ENCODE measurements at regions not wholly inside any gene's neighbourhood (a gene's known extent, or its start where the extent isn't known, plus 50 kb on each side); places are given as distances from the start of the nearest gene placed in this dataset.

DNA sequence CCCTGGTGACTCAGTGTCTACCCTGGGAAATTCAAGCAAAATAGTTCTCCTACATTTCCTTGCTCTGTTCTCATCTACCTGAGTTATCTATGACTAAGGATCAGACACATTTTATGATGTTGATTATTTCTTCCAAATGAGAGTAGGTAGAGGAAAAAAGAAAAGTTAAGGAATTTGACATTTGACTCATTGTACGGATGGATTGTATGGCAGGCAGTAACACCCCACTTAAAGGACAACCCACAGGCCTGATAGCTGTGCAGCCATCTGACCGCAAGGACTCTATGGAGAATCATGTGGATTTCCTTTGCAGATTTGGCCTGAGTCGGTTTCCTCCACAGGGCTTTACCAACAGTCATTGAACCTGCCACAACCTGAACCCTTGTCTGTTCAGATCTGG, 540.3 kb downstream of the BCL11B start:
- no peak for DNase-seq (ENCODE audit: low spot score)
- no peak for TF ChIP-seq CTCF (IDR thresholded peaks at IDR 0.05)
- no peak for ATAC-seq (ENCODE audit: low FRiP score)

- no peak for ATAC-seq (ENCODE audit: low FRiP score)
Observed at GRCh38 chr14:98733536-98733935, 538.5 kb downstream of the BCL11B start.

GRCh38 chr14:98736701-98737338, 535.2 kb downstream of the BCL11B start:
- no peak for TF ChIP-seq CTCF (IDR thresholded peaks at IDR 0.05)
- no peak for DNase-seq (ENCODE audit: low spot score)
- ATAC-seq (ENCODE audit: low FRiP score) = no peak

More at GRCh38 chr14:98733536-98733935, 538.5 kb downstream of the BCL11B start:
- no peak for TF ChIP-seq CTCF (IDR thresholded peaks at IDR 0.05)
- no peak for DNase-seq (ENCODE audit: low spot score)

GRCh38 chr14:98741523-98741922, 530.5 kb downstream of the BCL11B start:
- no peak for ATAC-seq (ENCODE audit: low FRiP score)
- no peak for DNase-seq (ENCODE audit: low spot score)

GRCh38 chr14:98742001-98742400, 530.0 kb downstream of the BCL11B start:
- no peak for DNase-seq (ENCODE audit: low spot score)

More at GRCh38 chr14:98741523-98741922, 530.5 kb downstream of the BCL11B start:
- no peak for TF ChIP-seq CTCF (IDR thresholded peaks at IDR 0.05)

DNA sequence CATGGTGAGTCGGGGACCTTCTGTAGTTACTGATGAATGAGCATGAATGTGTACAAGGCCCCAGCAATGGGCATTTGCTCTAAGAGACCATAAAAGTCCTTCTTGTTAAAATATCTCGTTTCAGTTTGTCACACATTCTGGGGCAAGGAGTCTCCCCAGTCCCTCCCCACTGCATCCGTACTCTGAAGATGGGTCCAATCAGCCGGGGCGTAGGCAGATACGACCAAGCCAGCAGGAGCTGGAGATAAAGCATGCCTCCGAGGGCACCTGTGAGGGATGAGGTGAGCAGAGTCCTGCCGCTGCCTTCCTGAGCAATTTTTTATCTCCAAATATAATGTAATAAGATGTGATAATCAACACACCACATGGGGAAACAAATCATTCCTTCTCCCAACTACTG, 528.5 kb downstream of the BCL11B start:
- TF ChIP-seq CTCF (IDR thresholded peaks at IDR 0.05) = no peak

More at GRCh38 chr14:98742001-98742400, 530.0 kb downstream of the BCL11B start:
- TF ChIP-seq CTCF (IDR thresholded peaks at IDR 0.05) = no peak
- ATAC-seq (ENCODE audit: low FRiP score) = no peak

GRCh38 chr14:98748966-98749365, 523.0 kb downstream of the BCL11B start:
- DNase-seq (ENCODE audit: low spot score) (no peak), ATAC-seq (ENCODE audit: low FRiP score) (no peak)
- no peak for TF ChIP-seq CTCF (IDR thresholded peaks at IDR 0.05)

More for the DNA sequence above, 528.5 kb downstream of the BCL11B start:
- ATAC-seq (ENCODE audit: low FRiP score) = no peak
- DNase-seq (ENCODE audit: low spot score) = no peak

All from omental fat pad (tissue), 3 donors.